ENCODE measurements at regions not wholly inside any gene's neighbourhood (a gene's known extent, or its start where the extent isn't known, plus 50 kb on each side); places are given as distances from the start of the nearest gene placed in this dataset.

- Histone ChIP-seq H3K9me3 (no peaks in the 10 kb centered on the region), H3K27me3 (ENCODE audit: insufficient read depth in 3 of 3, low read length in 2 of 3) (peaks cover 0 to 5% (median 0%) of the 10 kb centered on the region in 3 donors), H3K4me1 (no peaks in the 10 kb centered on the region), H3K27ac (no peak overlapping the region), H3K4me3 (no peak overlapping the region), H3K36me3 (ENCODE audit: insufficient read depth in 1 of 2, low read depth in 1 of 2) (no peaks in the 10 kb centered on the region)
- intact Hi-C loops (cut with DNase I): no loop called here
- DNase-seq (no peak), ATAC-seq (no peak)
- WGBS, 3 donors: 25 to 30% (median 30%) methylated on average over 4 of the region's 4 CpGs
- TF ChIP-seq CTCF (IDR thresholded peaks at IDR 0.05): no peak
These were observed 68.3 kb upstream of the EDN1 start for GRCh38 chr6:12221856-12222255.

- no peaks in the 10 kb centered on the region for H3K9me3 ChIP-seq
- no peak for TF ChIP-seq CTCF (IDR thresholded peaks at IDR 0.05)
- ATAC-seq (no peak), DNase-seq (no peak)
- 84 to 89% (median 87%) methylated on average over 19 of the region's 19 CpGs for WGBS, 3 donors
- no peak overlapping the region for H3K27ac ChIP-seq
- peaks cover 0 to 5% (median 0%) of the 10 kb centered on the region in 3 donors for H3K27me3 ChIP-seq (ENCODE audit: insufficient read depth in 3 of 3, low read length in 2 of 3)
- H3K4me3 ChIP-seq: no peak overlapping the region
- no peaks in the 10 kb centered on the region for H3K4me1 ChIP-seq
- H3K36me3 ChIP-seq (ENCODE audit: insufficient read depth in 1 of 2, low read depth in 1 of 2): no peaks in the 10 kb centered on the region
- intact Hi-C loops (cut with DNase I): no loop called here
These were observed 67.5 kb upstream of the EDN1 start for GRCh38 chr6:12222405-12223366.

- WGBS, 3 donors: 90 to 96% (median 92%) methylated on average over 5 of the region's 5 CpGs
- no peak for DNase-seq
- intact Hi-C loops (cut with DNase I): no loop called here
- no peaks in the 10 kb centered on the region for H3K9me3 ChIP-seq
- no peak overlapping the region for H3K4me3 ChIP-seq
- H3K36me3 ChIP-seq (ENCODE audit: insufficient read depth in 1 of 2, low read depth in 1 of 2): no peaks in the 10 kb centered on the region
- peaks cover 0 to 3% (median 0%) of the 10 kb centered on the region in 3 donors for H3K27me3 ChIP-seq (ENCODE audit: insufficient read depth in 3 of 3, low read length in 2 of 3)
- H3K4me1 ChIP-seq: no peaks in the 10 kb centered on the region
- ATAC-seq: no peak
- TF ChIP-seq CTCF (IDR thresholded peaks at IDR 0.05): no peak
- H3K27ac ChIP-seq: no peak overlapping the region
These were observed 66.8 kb upstream of the EDN1 start for GRCh38 chr6:12223383-12223782.

GRCh38 chr6:12224251-12224650, 65.9 kb upstream of the EDN1 start:
- Histone ChIP-seq H3K9me3 (no peaks in the 10 kb centered on the region), H3K4me3 (no peak overlapping the region), H3K36me3 (ENCODE audit: insufficient read depth in 1 of 2, low read depth in 1 of 2) (no peaks in the 10 kb centered on the region), H3K27ac (no peak overlapping the region), H3K4me1 (no peaks in the 10 kb centered on the region), H3K27me3 (ENCODE audit: insufficient read depth in 3 of 3, low read length in 2 of 3) (no peaks in the 10 kb centered on the region)
- no peak for DNase-seq
- intact Hi-C loops (cut with DNase I): no loop called here
- ATAC-seq: no peak
- no peak for TF ChIP-seq CTCF (IDR thresholded peaks at IDR 0.05)
- 83 to 90% (median 84%) methylated on average over 2 of the region's 2 CpGs for WGBS, 3 donors

All from psoas muscle (tissue), 7 donors.